H1 (cell line): ENCODE measurements at regions not wholly inside any gene's neighbourhood (a gene's known extent, or its start where the extent isn't known, plus 50 kb on each side); places are given as distances from the start of the nearest gene placed in this dataset.
A peak's percentile ranks its signal among the peaks of the same experiment; 100 is the strongest.

Experiments
- CTCF ChIA-PET: fragments of 300-600 bp; sonication (Branson Sonifier 250); formaldehyde crosslinking; loops from one replicate; lab custom pipeline; 2021; ENCODE audit not compliant: partially characterized antibody; lab: Charles Lee
- POLR2A ChIA-PET: fragments of 300-600 bp; sonication (Branson Sonifier 250); formaldehyde crosslinking; loops from one replicate; lab custom pipeline; 2021; ENCODE audit warnings: inconsistent platforms; ENCODE audit not compliant: partially characterized antibody; lab: Charles Lee
- DNase-seq, 2 experiments: peaks; one replicate each; pipeline versions ENCODE4 v3.0.0 to v3.0.0-alpha.2; 2010 to 2022; ENCODE audit warnings: low spot score in 2 of 2, low read depth in 1 of 2, mixed read lengths in 1 of 2
- FAIRE-seq: peaks from 2 replicates; lab custom pipeline; 2011; peaks lifted over from hg19 to GRCh38; lab: Jason Lieb, UNC
- H2AFZ ChIP-seq: 2 replicates; pipeline ENCODE4 v1.8.1; 2012; ENCODE audit warnings: low read length, inconsistent platforms
- H2AK5ac ChIP-seq: 2 replicates; pipeline ENCODE4 v1.6.1; 2013; ENCODE audit warnings: low read depth, low read length
- H2BK120ac ChIP-seq: replicated peaks from 2 replicates; pipeline ENCODE3; 2013; ENCODE audit warnings: low read depth, low read length, inconsistent platforms
- H2BK12ac ChIP-seq: 2 replicates; pipeline ENCODE4 v1.6.1; 2013; ENCODE audit warnings: low read depth, low read length
- H2BK15ac ChIP-seq: 2 replicates; pipeline ENCODE4 v1.6.1; 2013; ENCODE audit warnings: low read length
- H2BK20ac ChIP-seq: 2 replicates; pipeline ENCODE4 v1.6.1; 2013; ENCODE audit warnings: low read length
- H2BK5ac ChIP-seq: 2 replicates; pipeline ENCODE4 v1.6.1; 2013; ENCODE audit warnings: low read depth, low read length
- H3K14ac ChIP-seq: 2 replicates; pipeline ENCODE4 v1.6.1; 2013; ENCODE audit warnings: inconsistent platforms; ENCODE audit not compliant: insufficient read length
- H3K18ac ChIP-seq: 2 replicates; pipeline ENCODE4 v1.6.1; 2013; ENCODE audit warnings: low read length; ENCODE audit errors: extremely low read depth
- H3K23ac ChIP-seq: 2 replicates; pipeline ENCODE4 v1.6.1; 2013; ENCODE audit warnings: inconsistent platforms; ENCODE audit not compliant: insufficient read length
- H3K23me2 ChIP-seq: 2 replicates; pipeline ENCODE4 v1.6.1; 2013; ENCODE audit warnings: low read depth, low read length
- H3K27ac ChIP-seq: 2 replicates; pipeline ENCODE4 v1.6.1; 2011; ENCODE audit warnings: low read depth, low read length, inconsistent platforms
- H3K27me3 ChIP-seq, 4 experiments: replicated peaks in 1 of 4; 1 replicate in 1 of 4; 2 replicates in 3 of 4; pipeline versions ENCODE4 v1.6.1 to v1.8.1; 2011 to 2013; ENCODE audit warnings: low read length in 3 of 4, mild to moderate bottlenecking in 3 of 4, inconsistent platforms in 2 of 4, mixed read lengths in 2 of 4, moderate library complexity in 1 of 4; ENCODE audit not compliant: control insufficient read depth in 3 of 4, insufficient read depth in 3 of 4; ENCODE audit errors: extremely low read depth in 1 of 4
- H3K36me3 ChIP-seq, 4 experiments: 2 replicates each; pipeline versions ENCODE4 v1.6.1 to v1.8.1; 2011 to 2013; ENCODE audit warnings: mild to moderate bottlenecking in 4 of 4, low read length in 3 of 4, moderate library complexity in 2 of 4, control low read depth in 1 of 4, inconsistent platforms in 1 of 4; ENCODE audit not compliant: insufficient read depth in 4 of 4, control insufficient read depth in 2 of 4
- H3K4ac ChIP-seq: replicated peaks from 2 replicates; pipeline ENCODE3; 2013; ENCODE audit warnings: low read length, low read depth, mixed read lengths, inconsistent platforms; ENCODE audit not compliant: insufficient read length
- H3K4me1 ChIP-seq, 4 experiments: replicated peaks in 1 of 4; 1 replicate in 1 of 4; 2 replicates in 3 of 4; pipeline versions ENCODE4 v1.6.1 to v1.8.1; 2011 to 2013; ENCODE audit warnings: low read length in 3 of 4, inconsistent platforms in 2 of 4, mixed read lengths in 1 of 4; ENCODE audit not compliant: insufficient read depth in 4 of 4, control insufficient read depth in 3 of 4
- H3K4me2 ChIP-seq, 2 experiments: 2 replicates each; pipeline versions ENCODE4 v1.6.1 to v1.8.1; 2011 to 2013; ENCODE audit warnings: low read depth in 2 of 2, low read length in 2 of 2, control low read depth in 1 of 2, inconsistent platforms in 1 of 2, mild to moderate bottlenecking in 1 of 2; ENCODE audit not compliant: insufficient read depth in 1 of 2
- H3K4me3 ChIP-seq, 4 experiments: fragments of 200-600, 300-600 bp in 1 of 4; sonication (generic), shearing (Covaris generic), sonication (Bioruptor Twin) in 1 of 4; 2 replicates each; pipeline versions ENCODE4 v1.5.1 to v1.8.1; 2011 to 2016; ENCODE audit warnings: low read length in 4 of 4, low read depth in 3 of 4, control low read depth in 2 of 4, inconsistent platforms in 2 of 4, mild to moderate bottlenecking in 2 of 4, mixed read lengths in 1 of 4, moderate library complexity in 1 of 4; ENCODE audit not compliant: insufficient read depth in 2 of 4; ENCODE audit errors: extremely low read depth in 1 of 4
- H3K56ac ChIP-seq: replicated peaks from 2 replicates; pipeline ENCODE3; 2013; ENCODE audit warnings: low read depth, mild to moderate bottlenecking, mixed read lengths, low read length, inconsistent platforms; ENCODE audit not compliant: insufficient read length
- H3K79me1 ChIP-seq: 2 replicates; pipeline ENCODE4 v1.6.1; 2013; ENCODE audit warnings: low read depth, low read length, control low read depth
- H3K79me2 ChIP-seq, 2 experiments: 2 replicates each; pipeline versions ENCODE4 v1.6.1 to v1.8.1; 2012 to 2013; ENCODE audit warnings: low read length in 2 of 2, mild to moderate bottlenecking in 2 of 2, inconsistent platforms in 1 of 2; ENCODE audit not compliant: insufficient read depth in 2 of 2, control insufficient read depth in 1 of 2
- H3K9ac ChIP-seq, 4 experiments: replicated peaks in 1 of 4; 1 replicate in 1 of 4; 2 replicates in 3 of 4; pipeline versions ENCODE4 v1.6.1 to v1.8.1; 2011 to 2013; ENCODE audit warnings: low read depth in 3 of 4, low read length in 3 of 4, control low read depth in 2 of 4, mild to moderate bottlenecking in 2 of 4, moderate library complexity in 2 of 4, inconsistent platforms in 1 of 4; ENCODE audit errors: extremely low read depth in 1 of 4
- H3K9me3 ChIP-seq, 2 experiments: 2 replicates each; pipeline versions ENCODE4 v1.6.1 to v1.8.1; 2012 to 2013; ENCODE audit warnings: mild to moderate bottlenecking in 2 of 2, moderate library complexity in 2 of 2, control low read depth in 1 of 2, inconsistent platforms in 1 of 2, low read depth in 1 of 2, low read length in 1 of 2, mixed read lengths in 1 of 2; ENCODE audit not compliant: insufficient read depth in 2 of 2
- H4K20me1 ChIP-seq, 2 experiments: replicated peaks in 1 of 2; 2 replicates each; pipeline versions ENCODE3 to v1.8.1; 2011 to 2013; ENCODE audit warnings: inconsistent platforms in 2 of 2, low read length in 2 of 2, mild to moderate bottlenecking in 1 of 2; ENCODE audit not compliant: insufficient read depth in 2 of 2, control insufficient read depth in 1 of 2
- H4K5ac ChIP-seq: 2 replicates; pipeline ENCODE4 v1.6.1; 2013; ENCODE audit warnings: low read length, low read depth, mixed read lengths, inconsistent platforms; ENCODE audit not compliant: insufficient read length
- H4K8ac ChIP-seq: 2 replicates; pipeline ENCODE4 v1.8.0; 2013; ENCODE audit warnings: mild to moderate bottlenecking, moderate library complexity, low read length, inconsistent platforms; ENCODE audit not compliant: insufficient read depth; ENCODE audit errors: extremely low read depth
- H4K91ac ChIP-seq: replicated peaks from 2 replicates; pipeline ENCODE3; 2013; ENCODE audit warnings: low read length, mixed read lengths, inconsistent platforms; ENCODE audit not compliant: insufficient read length
- WGBS, 2 experiments: shearing (Covaris generic) in 1 of 2; methylation state at CpG; one replicate each; pipeline versions ENCODE4 v1.1.6 to v1.1.7; 2013 to 2015; ENCODE audit warnings: low lambda C conversion rate in 2 of 2, mixed read lengths in 2 of 2, inconsistent platforms in 1 of 2, low coverage in 1 of 2, missing lambda C conversion rate in 1 of 2; ENCODE audit not compliant: insufficient replicate concordance in 2 of 2, insufficient coverage in 1 of 2, insufficient read length in 1 of 2; ENCODE audit errors: extremely low coverage in 1 of 2, missing lambda C conversion rate in 1 of 2; 5-methylcytosine and 5-hydroxymethylcytosine counted together
- TF ChIP-seq, protein P1 (sequence below): IDR thresholded peaks from 2 replicates; pipeline ENCODE4 v1.6.1; 2012; ENCODE audit warnings: low read length, inconsistent platforms

DNA sequence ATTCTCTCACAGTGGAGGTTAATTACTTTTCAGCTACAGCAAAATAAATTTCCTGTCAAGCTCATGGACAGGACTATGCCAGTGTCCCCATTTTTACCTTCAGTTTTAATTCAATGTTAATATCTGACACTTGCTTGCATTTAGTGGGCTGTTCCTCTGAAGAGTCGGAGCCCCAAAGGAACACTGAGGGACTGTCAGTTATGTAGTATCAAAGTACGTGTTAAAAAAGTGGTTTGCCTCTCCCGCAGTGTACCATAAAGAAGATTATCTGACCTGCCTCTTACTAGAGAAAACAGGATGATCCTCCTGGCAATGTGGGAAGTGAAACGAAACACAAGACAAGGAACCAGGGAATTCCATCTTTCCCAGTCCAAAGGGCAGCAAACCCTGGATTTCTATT lies 1010.9 kb upstream of the PHF14 start:
- no peak overlapping the region for H4K8ac ChIP-seq
- no peak overlapping the region for H2BK15ac ChIP-seq
- H4K91ac ChIP-seq: no peak overlapping the region
- no peaks in the 10 kb centered on the region; a peak in 1 of 7 replicates for H3K4me1 ChIP-seq
- no peaks in the 10 kb centered on the region for H3K79me1 ChIP-seq
- H3K4me3 ChIP-seq: no peak overlapping the region
- FAIRE-seq (no peak), DNase-seq (no peak)
- no peak overlapping the region for H3K9ac ChIP-seq
- no peak overlapping the region for H3K23ac ChIP-seq
- ChIA-PET CTCF (interaction anchor here (1.0 kb wide), 1 partner anchor 11 kb away, joined by 4 read pairs; no protein-coding TSS in a partner anchor), POLR2A (no interaction called here)
- H3K56ac ChIP-seq: no peak overlapping the region
- H4K20me1 ChIP-seq: no peaks in the 10 kb centered on the region
- no peak overlapping the region for H4K5ac ChIP-seq
- no peaks in the 10 kb centered on the region for H3K27me3 ChIP-seq
- no peak overlapping the region for H3K27ac ChIP-seq
- H3K9me3 ChIP-seq: no peaks in the 10 kb centered on the region
- 78% methylated on average over 4 of the region's 4 CpGs; no CpG with 5 or more reads in 1 of the 2 experiments for WGBS, 2 experiments
- TF ChIP-seq, protein P1, sequence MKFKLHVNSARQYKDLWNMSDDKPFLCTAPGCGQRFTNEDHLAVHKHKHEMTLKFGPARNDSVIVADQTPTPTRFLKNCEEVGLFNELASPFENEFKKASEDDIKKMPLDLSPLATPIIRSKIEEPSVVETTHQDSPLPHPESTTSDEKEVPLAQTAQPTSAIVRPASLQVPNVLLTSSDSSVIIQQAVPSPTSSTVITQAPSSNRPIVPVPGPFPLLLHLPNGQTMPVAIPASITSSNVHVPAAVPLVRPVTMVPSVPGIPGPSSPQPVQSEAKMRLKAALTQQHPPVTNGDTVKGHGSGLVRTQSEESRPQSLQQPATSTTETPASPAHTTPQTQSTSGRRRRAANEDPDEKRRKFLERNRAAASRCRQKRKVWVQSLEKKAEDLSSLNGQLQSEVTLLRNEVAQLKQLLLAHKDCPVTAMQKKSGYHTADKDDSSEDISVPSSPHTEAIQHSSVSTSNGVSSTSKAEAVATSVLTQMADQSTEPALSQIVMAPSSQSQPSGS: no peak
- H3K79me2 ChIP-seq: no peaks in the 10 kb centered on the region
- no peak overlapping the region for H3K14ac ChIP-seq
- H2BK12ac ChIP-seq: no peak overlapping the region
- no peak overlapping the region for H2AK5ac ChIP-seq
- no peak overlapping the region for H3K18ac ChIP-seq
- 0 out of 2 replicates have a peak overlapping the region, but pooled peaks have one; percentile 58 for H2AFZ ChIP-seq
- no peak overlapping the region for H3K4ac ChIP-seq
- no peak overlapping the region for H3K4me2 ChIP-seq
- no peak overlapping the region for H2BK5ac ChIP-seq
- no peaks in the 10 kb centered on the region for H3K23me2 ChIP-seq
- H2BK120ac ChIP-seq: no peak overlapping the region
- no peaks in the 10 kb centered on the region for H3K36me3 ChIP-seq
- H2BK20ac ChIP-seq: no peak overlapping the region
